HUES48 (cell line): ENCODE measurements at regions not wholly inside any gene's neighbourhood (a gene's known extent, or its start where the extent isn't known, plus 50 kb on each side); places are given as distances from the start of the nearest gene placed in this dataset.
"Not testable (repeated sequence)": the region's sequence is repeated elsewhere in the genome, so short reads cannot be mapped to it uniquely, and the experiment has no call there.

Experiments used
- H3K27ac ChIP-seq: one replicate; pipeline ENCODE4 v1.7.0; 2013; ENCODE audit warnings: low read depth, low read length, inconsistent platforms
- H3K27me3 ChIP-seq: 2 replicates; pipeline ENCODE4 v1.6.1; 2013; ENCODE audit warnings: mild to moderate bottlenecking, low read length; ENCODE audit not compliant: control insufficient read depth, insufficient read depth
- H3K36me3 ChIP-seq: 2 replicates; pipeline ENCODE4 v1.6.1; 2013; ENCODE audit warnings: low read length; ENCODE audit not compliant: control insufficient read depth, insufficient read depth
- H3K4me1 ChIP-seq: 2 replicates; pipeline ENCODE4 v1.6.1; 2013; ENCODE audit warnings: mild to moderate bottlenecking, low read length; ENCODE audit not compliant: control insufficient read depth, insufficient read depth
- H3K4me3 ChIP-seq: 2 replicates; pipeline ENCODE4 v1.5.1; 2013; ENCODE audit warnings: mild to moderate bottlenecking, low read depth, low read length
- H3K9ac ChIP-seq: 2 replicates; pipeline ENCODE4 v1.6.1; 2013; ENCODE audit warnings: mild to moderate bottlenecking, low read depth, low read length, moderate library complexity
- H3K9me3 ChIP-seq: 2 replicates; pipeline ENCODE4 v1.6.1; 2013; ENCODE audit warnings: low read length; ENCODE audit not compliant: control insufficient read depth, insufficient read depth

- not testable (repeated sequence) for H3K27ac ChIP-seq, H3K27me3 ChIP-seq, H3K9ac ChIP-seq, H3K4me3 ChIP-seq, H3K4me1 ChIP-seq, H3K36me3 ChIP-seq
- H3K9me3 ChIP-seq = peaks cover 11% of the 10 kb centered on the region
These were observed 510.6 kb upstream of the LMO3 start for GRCh38 chr12:17116538-17116937.

- no peaks in the 10 kb centered on the region for H3K27me3 ChIP-seq
- H3K4me1 ChIP-seq = no peaks in the 10 kb centered on the region
- H3K36me3 ChIP-seq = no peaks in the 10 kb centered on the region
- H3K4me3 ChIP-seq = no peak overlapping the region
- H3K27ac ChIP-seq = no peak overlapping the region
- H3K9me3 ChIP-seq = no peaks in the 10 kb centered on the region; the same call in 1 of the 2 replicates
- no peak overlapping the region for H3K9ac ChIP-seq
These were observed 504.4 kb upstream of the LMO3 start for GRCh38 chr12:17110316-17110715.

GRCh38 chr12:17108877-17109541 is 503.0 kb upstream of the LMO3 start:
- Histone ChIP-seq H3K27me3 (no peaks in the 10 kb centered on the region), H3K9ac (no peak overlapping the region), H3K27ac (no peak overlapping the region), H3K4me1 (no peaks in the 10 kb centered on the region), H3K4me3 (no peak overlapping the region), H3K36me3 (no peaks in the 10 kb centered on the region), H3K9me3 (no peaks in the 10 kb centered on the region; the same call in 1 of the 2 replicates)

- Histone ChIP-seq H3K36me3 (no peaks in the 10 kb centered on the region), H3K9me3 (no peaks in the 10 kb centered on the region), H3K27me3 (no peaks in the 10 kb centered on the region), H3K9ac (no peak overlapping the region), H3K4me3 (no peak overlapping the region), H3K27ac (no peak overlapping the region), H3K4me1 (no peaks in the 10 kb centered on the region)
These were observed 498.8 kb upstream of the LMO3 start for GRCh38 chr12:17104801-17105200.

GRCh38 chr12:17097674-17098073 is 491.7 kb upstream of the LMO3 start:
- Histone ChIP-seq H3K4me3 (no peak overlapping the region), H3K9ac (no peak overlapping the region), H3K27me3 (no peaks in the 10 kb centered on the region), H3K36me3 (no peaks in the 10 kb centered on the region), H3K9me3 (no peaks in the 10 kb centered on the region; the same call in 1 of the 2 replicates), H3K27ac (no peak overlapping the region), H3K4me1 (no peaks in the 10 kb centered on the region)

GRCh38 chr12:17084831-17085230 is 478.9 kb upstream of the LMO3 start:
- Histone ChIP-seq H3K4me1 (peaks cover 8% of the 10 kb centered on the region), H3K9ac (no peak overlapping the region), H3K36me3 (no peaks in the 10 kb centered on the region), H3K9me3 (no peaks in the 10 kb centered on the region), H3K27ac (no peak overlapping the region), H3K4me3 (no peak overlapping the region), H3K27me3 (no peaks in the 10 kb centered on the region)

GRCh38 chr12:17079251-17079909 is 473.4 kb upstream of the LMO3 start:
- no peak overlapping the region for H3K27ac ChIP-seq
- H3K27me3 ChIP-seq = no peaks in the 10 kb centered on the region
- H3K4me1 ChIP-seq = peaks cover 16% of the 10 kb centered on the region
- H3K4me3 ChIP-seq = no peak overlapping the region
- no peaks in the 10 kb centered on the region for H3K9me3 ChIP-seq
- no peaks in the 10 kb centered on the region for H3K36me3 ChIP-seq
- H3K9ac ChIP-seq = no peak overlapping the region

- no peaks in the 10 kb centered on the region for H3K9me3 ChIP-seq
- H3K36me3 ChIP-seq = no peaks in the 10 kb centered on the region
These were observed 471.6 kb upstream of the LMO3 start for GRCh38 chr12:17077594-17077993.

GRCh38 chr12:17076811-17077210 is 470.8 kb upstream of the LMO3 start:
- Histone ChIP-seq H3K27me3 (no peaks in the 10 kb centered on the region), H3K27ac (peak overlapping the region; percentile 13), H3K9me3 (no peaks in the 10 kb centered on the region), H3K4me1 (peaks cover 8% of the 10 kb centered on the region; the same call in 1 of the 2 replicates), H3K36me3 (no peaks in the 10 kb centered on the region), H3K9ac (no peak overlapping the region), H3K4me3 (no peak overlapping the region)

More at GRCh38 chr12:17077594-17077993, 471.6 kb upstream of the LMO3 start:
- H3K27me3 ChIP-seq = no peaks in the 10 kb centered on the region
- no peak overlapping the region for H3K27ac ChIP-seq
- no peak overlapping the region for H3K4me3 ChIP-seq
- no peak overlapping the region for H3K9ac ChIP-seq
- peaks cover 8% of the 10 kb centered on the region for H3K4me1 ChIP-seq

GRCh38 chr12:17076028-17076744 is 470.2 kb upstream of the LMO3 start:
- H3K9ac ChIP-seq = no peak overlapping the region
- H3K4me1 ChIP-seq = peaks cover 8% of the 10 kb centered on the region; the same call in 1 of the 2 replicates
- no peaks in the 10 kb centered on the region for H3K9me3 ChIP-seq

GRCh38 chr12:17064834-17065233 is 458.9 kb upstream of the LMO3 start:
- no peaks in the 10 kb centered on the region for H3K36me3 ChIP-seq
- H3K4me1 ChIP-seq = no peaks in the 10 kb centered on the region
- H3K4me3 ChIP-seq = no peak overlapping the region
- H3K27ac ChIP-seq = no peak overlapping the region
- H3K27me3 ChIP-seq = no peaks in the 10 kb centered on the region
- no peaks in the 10 kb centered on the region for H3K9me3 ChIP-seq
- H3K9ac ChIP-seq = no peak overlapping the region

More at GRCh38 chr12:17076028-17076744, 470.2 kb upstream of the LMO3 start:
- Histone ChIP-seq H3K27ac (peak overlapping the region; percentile 13), H3K4me3 (no peak overlapping the region), H3K36me3 (no peaks in the 10 kb centered on the region), H3K27me3 (no peaks in the 10 kb centered on the region)
